ENCODE measurements at regions not wholly inside any gene's neighbourhood (a gene's known extent, or its start where the extent isn't known, plus 50 kb on each side); places are given as distances from the start of the nearest gene placed in this dataset.

DNA sequence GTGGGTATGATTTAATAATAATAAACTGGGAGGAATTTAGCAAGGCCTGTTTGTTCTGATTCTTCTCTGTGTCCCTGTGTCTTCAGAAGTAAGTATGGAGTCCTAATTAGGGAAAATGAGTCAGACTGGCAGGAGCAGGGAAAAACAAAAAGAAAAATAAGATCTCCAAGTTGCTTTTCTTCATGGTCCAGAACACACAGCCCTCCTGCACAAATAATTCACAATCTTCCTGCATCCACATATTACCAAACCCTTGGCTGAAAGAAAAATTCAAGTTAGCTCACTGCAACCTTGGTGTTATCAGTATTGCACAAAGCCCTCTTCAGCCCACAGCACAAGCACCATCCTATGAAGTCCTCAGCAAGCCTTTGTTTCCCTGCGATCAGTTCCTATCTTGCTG lies 142.0 kb upstream of the LAMA2 start:
- no peak for DNase-seq (ENCODE audit: low read depth)
- no peak overlapping the region for H3K4me3 ChIP-seq (ENCODE audit: low read depth, low read length)

GRCh38 chr6:128739112-128739511 lies 143.8 kb upstream of the LAMA2 start:
- no peak for TF ChIP-seq CTCF (IDR thresholded peaks at IDR 0.05; ENCODE audit: insufficient read depth, low read length)
- no peak for DNase-seq (ENCODE audit: low read depth)
- H3K4me3 ChIP-seq (ENCODE audit: low read depth, low read length): no peak overlapping the region

More for the DNA sequence above, 142.0 kb upstream of the LAMA2 start:
- TF ChIP-seq CTCF (IDR thresholded peaks at IDR 0.05; ENCODE audit: insufficient read depth, low read length): no peak

DNA sequence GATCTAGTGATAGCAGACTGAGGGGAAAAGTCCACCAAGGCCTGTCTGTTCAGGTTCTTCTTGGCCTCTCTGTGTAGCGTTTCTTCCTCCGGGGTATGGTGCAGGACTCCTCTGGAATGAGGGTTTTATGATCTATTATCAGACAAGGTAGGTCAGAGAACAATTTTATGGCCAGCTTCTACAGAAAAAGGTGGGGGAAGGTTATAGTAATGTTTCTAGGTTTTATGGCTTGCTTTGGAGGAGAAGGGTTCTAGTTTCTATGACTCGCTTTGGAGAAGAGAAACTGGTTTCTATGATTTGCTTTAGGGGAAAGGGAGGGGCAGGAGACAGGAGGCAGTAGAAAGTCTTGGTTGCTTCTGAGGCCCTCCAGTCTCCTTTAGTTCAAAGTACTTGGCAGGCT lies 144.8 kb upstream of the LAMA2 start:
- no peak for TF ChIP-seq CTCF (IDR thresholded peaks at IDR 0.05; ENCODE audit: insufficient read depth, low read length)
- no peak for DNase-seq (ENCODE audit: low read depth)
- H3K4me3 ChIP-seq (ENCODE audit: low read depth, low read length): no peak overlapping the region

- TF ChIP-seq CTCF (IDR thresholded peaks at IDR 0.05; ENCODE audit: insufficient read depth, low read length): no peak
Measured at GRCh38 chr6:128736780-128737179, 146.2 kb upstream of the LAMA2 start.

DNA sequence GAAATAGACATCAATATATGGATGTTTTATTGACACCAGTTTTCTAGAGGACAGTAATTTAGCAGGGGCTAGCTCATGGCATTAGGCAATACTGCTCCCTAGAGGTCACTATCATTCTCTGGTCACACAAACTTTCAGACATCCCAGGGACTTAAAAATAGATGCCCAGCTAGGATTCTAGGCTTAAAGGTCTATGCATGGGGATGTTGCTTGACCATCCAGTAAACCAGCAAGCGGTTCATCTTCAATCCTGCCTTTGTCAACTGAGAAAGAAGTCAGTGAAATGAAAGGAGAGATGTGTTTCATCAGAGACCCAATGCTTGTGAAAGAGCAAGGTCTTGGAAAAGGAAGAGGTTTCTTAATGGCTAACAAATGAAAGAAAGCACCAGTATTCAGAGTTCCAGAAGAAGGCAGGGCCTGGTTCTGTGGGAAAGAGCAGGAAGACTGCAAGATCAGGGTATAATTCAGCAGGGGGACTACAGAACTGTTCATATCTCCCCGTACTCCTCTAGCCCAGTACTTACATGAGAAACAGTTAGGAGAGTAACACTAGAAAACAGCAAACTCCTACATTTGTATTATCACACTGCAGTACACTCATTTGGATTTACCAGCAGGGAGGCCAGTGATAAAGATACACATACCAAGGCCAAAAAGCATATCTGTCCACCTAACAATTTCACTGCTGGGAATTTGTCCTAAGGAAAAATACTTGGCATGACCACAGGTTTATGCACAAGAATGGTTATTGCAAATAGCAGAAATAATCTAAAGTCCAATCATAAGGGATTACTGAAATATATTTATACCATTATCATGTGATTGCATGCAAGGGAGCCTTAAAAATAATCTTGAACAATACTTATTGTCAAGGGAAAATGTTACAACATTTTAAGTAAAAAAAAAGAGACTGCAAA lies 151.4 kb upstream of the LAMA2 start:
- H3K4me3 ChIP-seq (ENCODE audit: low read depth, low read length): no peak overlapping the region
- peak; percentile 66 for TF ChIP-seq CTCF (IDR thresholded peaks at IDR 0.05; ENCODE audit: insufficient read depth, low read length)
- peak; percentile 88 for DNase-seq (ENCODE audit: low read depth)

More at GRCh38 chr6:128736780-128737179, 146.2 kb upstream of the LAMA2 start:
- DNase-seq (ENCODE audit: low read depth): no peak
- H3K4me3 ChIP-seq (ENCODE audit: low read depth, low read length): no peak overlapping the region

- TF ChIP-seq CTCF (IDR thresholded peaks at IDR 0.05; ENCODE audit: insufficient read depth, low read length): no peak
- no peak for DNase-seq (ENCODE audit: low read depth)
- H3K4me3 ChIP-seq (ENCODE audit: low read depth, low read length): no peak overlapping the region
Measured at GRCh38 chr6:128727500-128727899, 155.4 kb upstream of the LAMA2 start.

Data from fibroblast of the aortic adventitia (primary cell).